COLO829 (cell line): ENCODE measurements at regions not wholly inside any gene's neighbourhood (a gene's known extent, or its start where the extent isn't known, plus 50 kb on each side); places are given as distances from the start of the nearest gene placed in this dataset.

Experiments
- DNase-seq: peaks from one replicate; pipeline ENCODE4 v3.0.0; 2012; ENCODE audit warnings: low spot score

- DNase-seq, result no peak
Observed at GRCh38 chr2:16330982-16331381, 334.7 kb downstream of the CYRIA start.

- DNase-seq, result no peak
Observed at GRCh38 chr2:16330571-16330970, 335.1 kb downstream of the CYRIA start.

- no peak for DNase-seq
Observed at GRCh38 chr2:16330012-16330411, 335.6 kb downstream of the CYRIA start.

DNA sequence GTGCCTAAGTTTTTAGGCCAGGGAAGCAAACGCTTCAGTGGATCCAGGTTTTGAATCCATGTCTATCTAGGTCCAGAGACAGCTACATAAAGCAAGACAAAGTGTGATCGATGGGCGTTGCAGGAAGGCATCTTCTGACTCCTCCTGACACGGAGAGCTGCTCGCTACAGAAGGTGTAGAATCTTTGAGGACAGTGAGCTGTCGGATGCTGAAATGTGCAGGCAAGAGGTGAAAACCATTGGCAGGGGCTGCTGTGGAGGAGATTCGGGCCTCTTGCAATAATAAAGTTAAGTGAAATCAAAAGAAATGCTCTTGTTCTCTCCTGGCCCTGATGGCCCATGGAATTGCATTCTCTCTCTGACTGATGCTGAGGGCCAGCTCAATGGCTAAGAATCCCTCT is 336.2 kb downstream of the CYRIA start:
- DNase-seq, result no peak

- no peak for DNase-seq
Observed at GRCh38 chr2:16328521-16329190, 337.0 kb downstream of the CYRIA start.

DNA sequence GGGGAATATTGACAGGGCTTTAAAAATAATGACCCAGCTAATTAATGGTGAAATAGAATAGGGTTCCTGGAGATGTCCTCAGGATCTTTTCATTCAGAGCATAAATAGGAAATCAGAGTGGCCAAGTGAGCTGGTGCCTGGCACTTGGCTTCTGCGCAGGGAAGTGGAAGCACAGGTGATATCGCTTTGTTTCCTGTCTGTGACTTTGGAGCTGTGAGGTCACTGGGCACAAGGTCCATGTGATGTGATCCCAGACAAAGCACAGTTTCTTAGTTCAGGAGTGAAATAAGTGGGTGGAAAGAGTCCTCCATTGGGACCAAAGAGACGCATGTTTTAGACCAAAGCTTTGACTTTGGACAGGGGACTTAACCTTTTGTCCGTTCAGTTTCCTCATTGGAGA is 338.3 kb downstream of the CYRIA start:
- no peak for DNase-seq

DNA sequence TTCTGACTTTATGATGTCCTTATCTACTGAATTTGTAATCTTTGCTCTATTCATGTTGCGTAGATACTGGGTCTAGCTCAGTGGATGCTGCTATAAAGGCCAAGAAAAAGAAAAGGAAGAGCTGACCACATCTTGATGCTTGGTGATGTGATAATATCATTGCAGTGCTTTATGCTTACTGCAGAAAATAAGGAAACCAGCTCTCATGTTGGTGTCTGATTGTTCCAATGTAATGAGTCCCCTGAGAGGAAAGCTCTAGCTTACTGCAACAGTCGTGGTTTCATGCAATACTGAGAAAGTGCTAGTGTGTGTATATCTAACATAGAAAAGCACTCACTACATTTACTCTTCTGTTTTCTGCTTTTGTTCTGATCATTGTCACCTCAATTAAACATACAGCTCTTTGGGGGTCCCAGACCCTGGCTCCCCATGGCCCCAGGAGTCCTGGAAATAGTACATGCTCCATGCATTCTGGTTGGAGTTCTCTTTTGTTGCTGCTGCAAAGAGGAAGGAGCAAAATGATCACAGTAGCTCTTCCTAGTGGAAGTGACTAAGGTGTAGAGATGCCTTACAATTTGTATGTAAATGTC is 338.8 kb downstream of the CYRIA start:
- DNase-seq, result no peak

DNA sequence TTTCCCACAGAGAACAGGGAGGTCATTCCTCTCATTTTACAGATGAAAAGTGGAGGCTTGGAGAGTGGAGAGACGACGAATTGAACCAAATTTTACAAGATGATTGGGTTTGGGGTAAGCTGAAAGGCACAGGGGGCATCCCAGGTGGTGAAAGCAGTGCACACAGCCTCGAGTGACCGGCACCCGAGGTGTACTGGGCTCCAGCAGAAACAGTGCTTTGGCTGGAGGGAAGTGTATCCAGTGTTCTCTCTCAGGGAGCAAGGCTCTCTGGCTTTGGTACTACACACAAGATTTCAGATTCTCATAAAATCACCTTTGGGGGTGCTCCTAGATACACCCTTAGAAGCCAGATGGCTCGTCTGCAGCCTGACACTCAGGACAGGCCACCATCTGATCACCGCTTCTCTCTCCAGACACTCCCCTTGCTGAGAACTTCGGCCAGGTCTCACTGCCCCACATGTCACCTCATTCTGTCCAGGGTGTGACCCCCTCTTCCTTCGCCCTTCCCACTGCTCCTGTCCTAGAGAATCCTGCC is 339.6 kb downstream of the CYRIA start:
- DNase-seq, result no peak

DNA sequence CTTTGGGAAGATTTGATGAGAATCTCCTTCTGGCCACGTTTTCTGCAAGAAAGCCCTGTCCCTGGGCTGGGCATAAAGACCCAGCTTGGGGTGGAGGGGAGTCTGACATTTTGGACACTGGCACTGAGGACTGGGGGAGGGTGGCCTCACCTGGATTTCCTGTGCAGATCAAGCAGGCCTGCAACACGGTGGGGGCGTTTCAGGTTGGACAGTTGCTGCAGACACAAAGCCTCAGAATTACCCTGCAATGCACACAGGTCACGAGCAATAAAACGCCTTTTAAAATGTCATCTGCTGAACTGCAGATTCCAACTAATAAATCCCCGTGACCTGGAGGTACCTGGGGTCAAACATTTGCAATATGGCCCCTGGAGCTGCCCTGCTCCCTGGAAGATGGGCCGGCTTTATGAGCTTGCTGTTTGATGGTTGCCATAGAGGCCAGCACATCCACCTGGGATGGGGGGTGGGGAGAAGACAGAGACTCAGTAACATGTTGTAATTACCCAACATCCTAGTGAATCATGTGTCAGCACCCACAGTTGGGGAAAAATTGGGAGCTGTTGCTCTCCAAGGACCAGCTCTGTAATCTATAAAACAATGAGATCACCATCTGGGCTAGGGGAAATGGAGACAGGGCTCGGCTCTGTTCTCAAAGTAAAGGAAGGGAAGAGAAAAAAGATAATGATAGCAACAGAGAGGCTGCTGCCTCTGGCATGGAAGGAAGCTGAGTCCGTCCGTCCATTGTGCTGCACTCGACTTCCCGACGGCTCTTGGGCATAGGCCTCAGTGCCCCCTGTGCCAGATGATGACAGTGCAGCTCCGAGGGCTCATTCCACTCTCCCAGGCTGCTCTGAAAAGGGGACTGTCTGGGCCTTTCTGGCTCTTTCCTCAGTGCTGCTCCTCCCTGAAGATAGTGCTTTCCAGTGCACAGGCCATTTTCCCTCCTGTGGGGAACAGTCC is 340.3 kb downstream of the CYRIA start:
- DNase-seq, result no peak

GRCh38 chr2:16324544-16324937 is 341.1 kb downstream of the CYRIA start:
- DNase-seq, result no peak

- DNase-seq, result no peak
Observed at GRCh38 chr2:16323551-16324543, 341.8 kb downstream of the CYRIA start.

- no peak for DNase-seq
Observed at GRCh38 chr2:16323126-16323520, 342.5 kb downstream of the CYRIA start.

- no peak for DNase-seq
Observed at GRCh38 chr2:16322308-16323125, 343.1 kb downstream of the CYRIA start.

DNA sequence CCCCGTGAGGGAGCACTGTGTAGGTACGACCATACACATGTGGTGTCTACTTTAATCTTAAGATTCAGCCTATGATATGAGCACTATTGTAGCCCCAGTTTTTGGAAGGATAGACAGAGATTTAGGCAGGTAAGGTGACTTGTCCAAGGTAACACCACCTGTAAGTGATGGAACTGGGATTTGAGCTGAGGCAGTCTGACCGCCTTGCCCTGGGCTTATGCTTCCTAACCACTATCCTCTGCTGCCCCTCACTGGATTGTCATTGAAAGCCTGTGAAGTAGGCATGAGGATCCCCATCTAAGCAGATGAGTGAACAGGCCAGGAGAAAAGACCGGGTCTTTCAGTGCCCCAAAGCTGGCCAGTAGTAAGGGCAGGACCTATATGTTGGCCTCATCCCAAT is 343.8 kb downstream of the CYRIA start:
- DNase-seq, result no peak

DNA sequence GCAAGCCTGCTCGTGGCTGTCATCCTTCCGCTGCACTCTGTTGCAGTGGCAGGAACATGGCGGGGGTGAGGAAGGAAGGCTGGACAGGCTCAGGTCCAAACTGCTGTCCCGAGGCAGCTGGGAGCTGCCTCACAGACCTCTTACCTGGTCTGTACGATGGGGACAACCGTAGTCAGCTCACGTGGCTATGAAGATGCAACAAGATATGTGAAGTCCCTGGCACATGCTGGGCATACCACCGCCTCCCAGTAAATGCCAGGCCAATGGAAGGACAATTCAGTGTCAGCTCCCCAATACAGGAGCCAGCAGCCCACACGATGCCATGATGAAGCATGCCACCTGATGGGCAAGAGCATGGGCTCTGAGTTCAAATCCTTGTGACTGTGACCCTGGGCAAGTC is 344.4 kb downstream of the CYRIA start:
- no peak for DNase-seq

- peak; percentile 44 for DNase-seq
Observed at GRCh38 chr2:16320716-16321115, 344.9 kb downstream of the CYRIA start.

DNA sequence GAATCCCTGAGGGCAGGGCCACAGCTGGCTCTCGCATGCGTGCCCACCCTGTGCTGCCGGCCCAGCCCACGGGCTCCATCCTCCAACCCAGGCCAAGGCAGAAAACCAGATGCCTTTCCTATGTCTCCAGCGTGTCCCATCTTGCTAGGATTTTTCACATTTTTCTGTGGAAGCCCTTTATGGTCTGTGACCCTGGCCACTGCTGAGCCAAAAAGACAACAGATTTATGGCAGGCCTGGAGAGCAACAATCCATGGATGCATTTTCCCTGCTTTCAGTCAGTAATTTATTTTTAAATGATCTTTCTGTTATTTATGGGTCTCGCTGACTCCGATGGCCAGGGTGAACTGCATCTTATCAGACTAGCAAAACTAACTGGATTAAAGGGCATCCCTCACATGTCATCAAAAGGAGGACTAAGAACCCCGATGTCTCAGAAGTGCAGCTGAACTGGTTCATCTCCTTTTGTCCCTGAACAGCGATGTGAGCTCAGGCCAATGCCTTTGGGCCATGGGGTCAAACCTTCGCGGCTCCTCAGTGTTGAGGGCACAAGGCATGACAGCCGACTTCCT is 346.0 kb downstream of the CYRIA start:
- DNase-seq, result no peak

DNA sequence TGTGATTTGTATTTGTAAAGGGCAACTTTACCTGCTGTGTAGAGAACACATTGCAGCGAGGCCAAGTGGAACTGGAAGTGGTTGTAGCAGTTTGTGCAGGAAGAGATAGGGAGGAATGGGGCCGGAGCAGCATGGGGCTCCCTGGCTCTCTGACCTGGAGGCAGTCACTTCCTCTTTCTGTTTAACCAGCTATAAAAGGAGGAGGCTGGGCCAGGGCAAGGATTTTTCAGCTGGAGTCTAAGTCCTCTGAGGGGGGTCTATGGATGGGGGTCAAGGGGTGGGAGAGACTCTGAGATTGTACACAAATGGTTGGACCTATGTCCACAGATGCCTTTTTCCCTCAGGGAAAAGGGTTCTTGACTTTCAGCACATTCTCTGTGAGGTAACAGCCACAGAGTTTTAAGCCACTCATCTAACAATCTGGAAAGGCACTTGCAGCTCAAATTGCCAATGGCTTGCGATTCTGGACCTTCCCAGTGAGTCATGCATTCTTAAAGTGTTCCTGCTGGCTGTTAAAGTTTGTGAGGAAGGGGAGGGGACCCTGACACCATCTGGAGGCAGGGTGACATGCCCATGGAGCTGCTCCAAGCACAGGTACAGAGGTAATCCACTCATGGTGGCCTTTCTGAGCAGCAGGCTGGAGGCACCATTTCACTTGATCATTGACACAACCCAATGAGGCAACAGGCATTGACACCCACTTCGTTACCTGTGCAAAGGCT is 347.0 kb downstream of the CYRIA start:
- DNase-seq, result no peak

- DNase-seq, result no peak
Observed at GRCh38 chr2:16318051-16318450, 347.6 kb downstream of the CYRIA start.
